ENCODE measurements at regions not wholly inside any gene's neighbourhood (a gene's known extent, or its start where the extent isn't known, plus 50 kb on each side); places are given as distances from the start of the nearest gene placed in this dataset.

- CTCF ChIA-PET: interaction anchor here (1.1 to 1.4 kb wide), 2 partner anchors 38 to 245 kb away, joined by 3 to 18 read pairs; no protein-coding TSS in a partner anchor
- Histone ChIP-seq H3K79me2 (ENCODE audit: insufficient read depth) (no peaks in the 10 kb centered on the region), H3K27me3 (ENCODE audit: insufficient read depth) (no peaks in the 10 kb centered on the region), H3K36me3 (replicated peaks in 1 of 2; ENCODE audit: control insufficient read depth in 1 of 2, insufficient read depth in 2 of 2, low read length in 1 of 2) (no peaks in the 10 kb centered on the region), H3K4me2 (no peak overlapping the region), H3K4me3 (ENCODE audit: low read depth in 2 of 2, low read length in 1 of 2) (no peak overlapping the region), H4K20me1 (ENCODE audit: insufficient read depth) (no peaks in the 10 kb centered on the region), H3K27ac (ENCODE audit: low read depth in 2 of 2, low read length in 1 of 2) (no peak overlapping the region), H2AFZ (ENCODE audit: low read depth) (no peak overlapping the region), H3F3A (replicated peaks; ENCODE audit: insufficient read depth) (peaks cover 14% of the 10 kb centered on the region), H3K9me2 (no peaks in the 10 kb centered on the region), H3K9me3 (no peaks in the 10 kb centered on the region), H3K4me1 (ENCODE audit: control insufficient read depth in 1 of 2, insufficient read depth in 2 of 2, low read depth in 1 of 2, low read length in 1 of 2) (peaks cover 26 to 38% of the 10 kb centered on the region in 2 experiments), H3K9ac (no peak overlapping the region)
- POLR2A ChIA-PET: no interaction called here
- no peak for DNase-seq
- TF ChIP-seq JUND (IDR thresholded peaks at IDR 0.05) (no peak), FOXM1 (IDR thresholded peaks at IDR 0.05; ENCODE audit: low read depth) (no peak), FOSL2 (IDR thresholded peaks at IDR 0.05; ENCODE audit: borderline replicate concordance, low read depth) (no peak), TEAD4 (IDR thresholded peaks at IDR 0.05; ENCODE audit: borderline replicate concordance, insufficient read depth) (no peak), GABPA (IDR thresholded peaks at IDR 0.05; ENCODE audit: low read depth) (no peak), TCF12 (IDR thresholded peaks at IDR 0.05) (no peak), CHD2 (IDR thresholded peaks at IDR 0.05; ENCODE audit: low read length, partially characterized antibody) (no peak), ZBTB33 (IDR thresholded peaks at IDR 0.05; ENCODE audit: borderline replicate concordance, low read depth) (no peak)
- no CpG with 5 or more reads among the region's 6 CpGs for WGBS (ENCODE audit: low lambda C conversion rate)
Observed at GRCh38 chr11:45409587-45409986, 123.4 kb upstream of the SYT13 start.

- CTCF ChIA-PET: interaction anchor here (0.6 to 4.7 kb wide), 10 partner anchors 15 to 945 kb away, joined by 3 to 27 read pairs (median 4); no protein-coding TSS in a partner anchor
- 69% methylated on average over 2 of the region's 4 CpGs for WGBS (ENCODE audit: low lambda C conversion rate)
- no peak for DNase-seq
- TF ChIP-seq EP300 (IDR thresholded peaks at IDR 0.05; ENCODE audit: borderline replicate concordance in 1 of 2, low read depth in 1 of 2, low read length in 1 of 2): no peak
- TF ChIP-seq USF1 (IDR thresholded peaks at IDR 0.05; ENCODE audit: borderline replicate concordance, low read depth): no peak
- no peak for TF ChIP-seq CHD2 (IDR thresholded peaks at IDR 0.05; ENCODE audit: low read length, partially characterized antibody)
- TF ChIP-seq TEAD4 (IDR thresholded peaks at IDR 0.05; ENCODE audit: borderline replicate concordance, insufficient read depth): no peak
- no peak for TF ChIP-seq PBX3 (IDR thresholded peaks at IDR 0.05)
- TF ChIP-seq NFIC (IDR thresholded peaks at IDR 0.05; ENCODE audit: borderline replicate concordance): no peak
- no peak for TF ChIP-seq REST (IDR thresholded peaks at IDR 0.05; ENCODE audit: low read depth, low read length)
- no peak for TF ChIP-seq MEF2A (IDR thresholded peaks at IDR 0.05; ENCODE audit: borderline replicate concordance, low read depth)
- no peak for TF ChIP-seq GATA2 (CRISPR knock-in tag; IDR thresholded peaks at IDR 0.05)
- no peak for TF ChIP-seq GABPA (IDR thresholded peaks at IDR 0.05; ENCODE audit: low read depth)
- no peak for TF ChIP-seq USF2 (IDR thresholded peaks at IDR 0.05; ENCODE audit: borderline replicate concordance, low read depth, low read length)
- no peak for TF ChIP-seq RFX5 (IDR thresholded peaks at IDR 0.05; ENCODE audit: low read length)
- TF ChIP-seq CTCF (IDR thresholded peaks at IDR 0.05): no peak
Observed at GRCh38 chr11:45407226-45407625, 121.1 kb upstream of the SYT13 start.

More at GRCh38 chr11:45407226-45407625, 121.1 kb upstream of the SYT13 start:
- H3K9me3 ChIP-seq: no peaks in the 10 kb centered on the region
- peaks cover 21 to 22% of the 10 kb centered on the region in 2 experiments for H3K4me1 ChIP-seq (ENCODE audit: control insufficient read depth in 1 of 2, insufficient read depth in 2 of 2, low read depth in 1 of 2, low read length in 1 of 2)
- H3K27ac ChIP-seq (ENCODE audit: low read depth in 2 of 2, low read length in 1 of 2): no peak overlapping the region
- no peaks in the 10 kb centered on the region for H3K79me2 ChIP-seq (ENCODE audit: insufficient read depth)
- H3K9ac ChIP-seq: no peak overlapping the region
- no peak overlapping the region for H3K4me3 ChIP-seq (ENCODE audit: low read depth in 2 of 2, low read length in 1 of 2)
- H3K4me2 ChIP-seq: no peak overlapping the region
- POLR2A ChIA-PET: no interaction called here
- no peaks in the 10 kb centered on the region for H3K27me3 ChIP-seq (ENCODE audit: insufficient read depth)
- H3F3A ChIP-seq (replicated peaks; ENCODE audit: insufficient read depth): peaks cover 20% of the 10 kb centered on the region
- no peaks in the 10 kb centered on the region for H3K36me3 ChIP-seq (replicated peaks in 1 of 2; ENCODE audit: control insufficient read depth in 1 of 2, insufficient read depth in 2 of 2, low read length in 1 of 2)
- no peak overlapping the region for H2AFZ ChIP-seq (ENCODE audit: low read depth)
- H4K20me1 ChIP-seq (ENCODE audit: insufficient read depth): no peaks in the 10 kb centered on the region
- H3K9me2 ChIP-seq: no peaks in the 10 kb centered on the region
